ENCODE measurements at regions not wholly inside any gene's neighbourhood (a gene's known extent, or its start where the extent isn't known, plus 50 kb on each side); places are given as distances from the start of the nearest gene placed in this dataset.

DNA sequence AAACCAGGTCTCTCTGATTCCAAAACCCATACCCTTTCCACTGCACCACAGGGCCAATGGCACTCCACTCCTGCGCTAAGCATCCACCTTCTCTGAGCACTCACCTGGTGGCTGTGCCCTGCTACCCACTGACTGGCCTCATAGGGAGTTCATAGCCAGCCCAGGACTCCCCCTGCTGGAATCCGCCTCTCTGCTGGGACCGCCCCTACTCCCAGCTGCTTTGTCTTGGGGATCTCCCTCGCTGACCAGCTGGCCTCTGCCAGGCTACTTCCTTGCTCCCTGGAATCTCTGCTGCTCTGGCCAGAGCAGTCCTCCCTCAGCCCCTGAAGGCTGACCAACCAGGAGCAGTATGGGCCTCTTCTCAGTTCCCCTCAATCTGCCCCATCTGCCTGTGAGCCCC is 129.7 kb downstream of the FAXC start:
- H3K4me3 ChIP-seq (ENCODE audit: low read length): no peak overlapping the region
- no peak for DNase-seq (ENCODE audit: low read depth, low spot score)

DNA sequence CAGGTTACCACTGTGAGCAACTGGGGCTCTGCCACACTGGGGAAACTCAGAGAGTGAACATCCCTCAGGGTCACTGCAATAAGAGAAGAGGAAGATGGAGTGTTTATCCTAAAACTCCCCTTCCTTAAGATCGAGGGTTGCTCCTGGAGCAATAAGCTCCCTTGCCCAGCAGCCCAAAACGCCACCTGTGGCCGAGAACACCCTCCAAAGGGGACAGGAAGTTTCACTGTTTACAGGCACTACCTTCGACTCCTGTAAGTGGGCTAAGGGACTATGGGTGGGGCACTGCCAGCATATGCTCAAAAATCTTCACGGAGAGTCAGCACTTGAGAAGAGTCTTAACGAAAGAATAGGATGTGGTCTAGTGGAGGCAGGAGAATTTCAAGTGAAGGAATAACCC is 132.5 kb downstream of the FAXC start:
- DNase-seq (ENCODE audit: low read depth, low spot score): no peak
- no peak overlapping the region for H3K4me3 ChIP-seq (ENCODE audit: low read length)

DNA sequence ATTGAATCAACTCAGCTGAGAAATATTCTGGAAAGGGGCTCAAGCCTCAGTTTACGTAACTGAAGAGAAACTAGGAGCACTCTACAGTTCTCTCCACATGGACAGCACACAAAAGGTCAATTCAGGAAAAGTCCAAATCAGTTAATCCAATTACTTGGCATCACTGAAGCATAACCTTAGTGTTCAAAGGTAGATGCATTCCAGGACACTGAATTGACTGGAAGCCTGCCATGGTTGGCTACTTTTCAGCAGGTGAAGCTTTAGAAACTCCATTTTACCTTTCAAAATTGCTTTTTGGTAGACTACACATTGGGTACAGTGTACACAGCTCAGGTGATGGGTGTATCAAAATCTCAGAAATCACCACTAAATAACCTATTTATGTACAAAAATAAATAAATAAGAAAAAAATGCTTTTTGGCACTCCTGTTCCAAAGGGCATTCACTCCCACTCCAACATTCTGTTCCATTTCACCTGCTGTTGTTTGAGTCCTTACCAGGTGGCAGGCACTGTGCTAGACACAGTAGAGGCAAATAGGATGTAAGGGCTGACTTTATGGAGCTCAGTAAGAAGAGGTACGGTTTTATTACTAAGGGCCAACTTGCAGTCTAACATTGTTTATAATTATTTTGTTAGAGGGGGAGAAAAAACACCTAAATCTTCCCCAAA is 153.4 kb downstream of the FAXC start:
- H3K4me3 ChIP-seq (ENCODE audit: low read length): no peak overlapping the region
- no peak for DNase-seq (ENCODE audit: low read depth, low spot score)

DNA sequence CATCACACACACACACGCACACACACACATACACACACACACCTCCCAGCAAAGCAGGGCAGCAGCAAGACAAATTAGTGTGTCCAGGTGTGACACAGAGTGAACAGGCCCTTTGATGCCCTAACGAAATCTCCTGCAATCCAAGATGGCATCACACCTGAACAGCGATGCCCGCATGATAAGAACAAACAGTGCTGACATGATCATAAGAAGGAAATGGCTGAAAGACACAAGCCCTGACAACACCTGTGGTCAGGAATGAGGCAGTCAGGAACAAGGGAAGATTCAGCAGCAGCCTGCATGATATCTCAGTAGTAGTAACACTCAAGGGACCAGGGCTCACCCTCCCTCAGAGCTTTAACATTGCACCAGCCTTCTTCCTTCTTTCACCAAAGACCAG is 156.9 kb downstream of the FAXC start:
- no peak for DNase-seq (ENCODE audit: low read depth, low spot score)
- H3K4me3 ChIP-seq (ENCODE audit: low read length): no peak overlapping the region

DNA sequence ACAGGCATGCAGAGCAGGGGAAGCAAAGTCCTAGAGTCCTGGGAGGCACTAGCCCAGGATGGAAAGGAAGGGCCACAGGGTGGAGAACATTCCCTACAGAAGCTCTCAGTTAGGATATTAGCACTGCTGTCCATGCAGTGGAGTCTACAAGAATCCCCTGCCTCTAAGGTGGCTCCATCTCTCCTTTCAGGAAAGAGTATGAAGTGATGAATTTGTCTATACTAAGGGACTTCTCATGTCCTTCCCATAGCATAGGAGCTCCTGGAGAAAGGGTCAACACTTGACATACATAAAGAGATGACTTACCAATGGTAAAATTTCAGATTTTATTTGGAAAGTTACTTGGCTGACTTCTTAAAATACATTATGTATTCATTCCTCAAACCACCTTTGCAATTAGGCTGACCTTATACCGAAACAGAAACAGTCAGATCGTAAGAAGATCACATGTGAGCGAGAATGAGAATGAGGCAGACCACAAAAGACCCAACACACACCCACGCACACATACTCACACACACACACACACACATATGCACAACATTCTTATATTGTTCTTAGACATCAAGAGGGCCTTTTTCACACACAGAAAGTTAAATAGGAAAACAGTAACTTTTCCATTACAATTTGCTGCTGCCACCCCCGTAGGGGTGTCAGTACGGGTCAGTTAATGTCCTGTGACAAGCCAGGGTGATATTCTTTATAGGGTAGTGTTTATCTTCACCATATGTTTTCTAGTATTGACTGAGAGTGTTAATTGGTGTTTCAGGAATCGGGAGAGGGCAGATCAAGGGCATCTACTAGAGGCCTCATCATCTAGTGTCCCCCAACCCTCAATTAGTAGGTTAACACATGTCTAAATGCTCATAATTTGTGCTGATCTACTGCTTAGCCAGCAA is 159.4 kb downstream of the FAXC start:
- DNase-seq (ENCODE audit: low read depth, low spot score): no peak
- no peak overlapping the region for H3K4me3 ChIP-seq (ENCODE audit: low read length)

DNA sequence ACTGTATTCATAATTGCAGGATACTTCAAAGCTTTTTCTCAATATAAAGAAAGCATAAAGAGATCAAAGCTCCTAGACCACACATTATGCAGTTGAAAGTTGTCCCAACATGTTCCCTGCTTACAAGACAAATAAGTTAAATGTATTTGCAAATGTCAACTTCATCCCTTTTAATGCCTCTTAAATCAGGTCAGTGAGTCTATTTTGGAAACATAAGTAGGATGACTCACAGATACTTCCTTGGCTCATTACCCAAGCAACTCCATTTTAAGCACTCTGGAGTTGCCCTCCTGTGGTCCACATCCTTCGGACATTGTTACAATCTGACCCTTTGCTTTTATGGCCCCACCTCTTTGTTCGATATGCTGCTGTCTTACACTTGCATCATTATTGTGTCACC is 162.0 kb downstream of the FAXC start:
- H3K4me3 ChIP-seq (ENCODE audit: low read length): no peak overlapping the region
- DNase-seq (ENCODE audit: low read depth, low spot score): no peak

DNA sequence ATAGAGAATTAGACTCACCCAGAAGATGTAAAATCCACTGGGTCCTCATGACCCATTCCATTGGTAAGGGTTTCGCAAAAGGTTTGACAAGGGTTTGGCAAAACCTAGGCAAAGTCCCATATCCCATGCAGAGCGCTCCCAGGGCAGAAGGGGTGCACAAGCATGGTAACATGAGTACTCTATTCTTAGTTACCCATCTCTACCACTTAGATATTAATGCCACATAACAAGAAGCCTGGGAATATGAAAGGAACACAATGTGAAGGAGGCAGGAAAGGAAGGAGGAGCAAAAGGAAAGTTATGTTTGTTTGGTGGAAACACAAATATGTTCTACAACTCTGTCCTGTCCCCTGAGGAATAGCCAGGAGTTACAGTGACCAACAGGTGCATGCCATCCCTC is 163.1 kb downstream of the FAXC start:
- no peak for DNase-seq (ENCODE audit: low read depth, low spot score)

DNA sequence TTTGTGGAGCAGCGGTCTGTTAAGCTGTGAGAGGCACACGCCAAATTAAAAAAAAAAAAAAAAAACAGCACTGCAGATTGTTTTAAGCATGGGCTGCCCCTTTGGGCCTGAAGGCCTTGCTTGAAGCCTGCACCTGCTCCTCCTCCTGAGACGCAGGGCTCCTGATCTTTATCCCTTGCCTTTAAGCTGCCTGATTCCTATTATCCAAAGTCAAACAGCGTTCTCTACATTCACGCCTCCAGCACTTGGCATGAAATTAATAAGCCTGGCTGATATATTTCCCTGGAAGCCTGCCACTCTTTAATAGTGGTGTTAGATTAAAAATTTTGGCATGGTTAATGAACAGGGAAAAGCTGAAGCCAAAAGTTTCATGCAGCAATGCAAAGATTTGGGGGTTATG is 163.9 kb downstream of the FAXC start:
- no peak for DNase-seq (ENCODE audit: low read depth, low spot score)
- H3K4me3 ChIP-seq (ENCODE audit: low read length): no peak overlapping the region

More for the DNA sequence above, 163.1 kb downstream of the FAXC start:
- no peak overlapping the region for H3K4me3 ChIP-seq (ENCODE audit: low read length)

DNA sequence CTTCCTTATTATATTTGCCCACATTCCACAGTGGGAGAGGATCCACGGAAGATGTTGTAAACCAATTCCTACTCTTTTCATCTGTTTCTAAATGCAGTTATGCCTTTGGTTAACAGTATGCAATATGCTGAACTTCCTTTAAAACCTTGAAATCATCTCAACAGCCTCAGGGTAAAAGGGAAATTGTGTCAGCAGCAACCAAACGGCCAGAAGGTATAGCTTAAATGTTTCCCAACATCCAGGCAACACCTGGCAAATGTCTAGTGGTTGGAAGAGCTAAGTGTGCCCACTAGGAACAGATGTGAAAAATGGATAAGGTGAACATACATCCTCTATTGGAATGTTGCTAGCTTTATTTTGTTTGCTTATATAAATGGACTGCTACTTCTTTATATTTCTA is 164.8 kb downstream of the FAXC start:
- DNase-seq (ENCODE audit: low read depth, low spot score): no peak
- no peak overlapping the region for H3K4me3 ChIP-seq (ENCODE audit: low read length)

DNA sequence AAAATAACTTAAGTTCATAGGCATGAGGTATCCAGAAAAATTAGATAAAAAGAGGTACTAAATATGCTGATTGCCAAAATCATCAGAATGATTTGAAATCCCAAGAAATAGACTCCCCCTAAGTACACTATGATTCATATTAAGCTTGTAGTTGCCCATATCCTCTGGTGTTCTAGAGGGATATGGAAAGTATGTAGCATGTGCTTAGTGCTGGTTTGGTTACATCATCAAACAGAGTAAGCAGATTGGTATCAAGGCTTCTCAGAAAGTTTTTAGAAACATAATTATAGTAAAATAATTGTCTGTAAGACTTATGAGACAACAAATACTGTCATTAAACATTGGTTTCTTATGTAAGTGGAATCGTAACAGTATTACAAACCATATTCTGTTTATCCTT is 166.4 kb downstream of the FAXC start:
- no peak for DNase-seq (ENCODE audit: low read depth, low spot score)
- no peak overlapping the region for H3K4me3 ChIP-seq (ENCODE audit: low read length)

DNA sequence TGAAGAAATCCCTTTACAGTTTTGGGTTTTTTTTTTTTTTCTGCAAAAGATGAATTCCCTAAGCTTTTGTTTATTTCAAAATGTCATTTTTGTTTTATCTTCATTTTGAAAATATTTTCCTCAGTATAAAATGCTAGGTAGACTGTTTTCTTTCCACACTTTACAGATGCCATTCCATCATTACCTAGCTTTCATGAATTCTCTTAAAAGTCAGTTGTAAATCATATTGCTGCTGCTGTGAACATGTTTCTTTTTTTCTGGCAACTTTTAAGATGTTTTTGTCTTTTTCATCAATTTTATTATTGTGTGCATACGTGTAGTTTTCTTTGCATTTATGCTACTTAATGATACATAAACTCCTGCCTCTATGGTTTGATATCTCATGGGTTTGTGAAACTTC is 168.3 kb downstream of the FAXC start:
- no peak overlapping the region for H3K4me3 ChIP-seq (ENCODE audit: low read length)
- DNase-seq (ENCODE audit: low read depth, low spot score): no peak

DNA sequence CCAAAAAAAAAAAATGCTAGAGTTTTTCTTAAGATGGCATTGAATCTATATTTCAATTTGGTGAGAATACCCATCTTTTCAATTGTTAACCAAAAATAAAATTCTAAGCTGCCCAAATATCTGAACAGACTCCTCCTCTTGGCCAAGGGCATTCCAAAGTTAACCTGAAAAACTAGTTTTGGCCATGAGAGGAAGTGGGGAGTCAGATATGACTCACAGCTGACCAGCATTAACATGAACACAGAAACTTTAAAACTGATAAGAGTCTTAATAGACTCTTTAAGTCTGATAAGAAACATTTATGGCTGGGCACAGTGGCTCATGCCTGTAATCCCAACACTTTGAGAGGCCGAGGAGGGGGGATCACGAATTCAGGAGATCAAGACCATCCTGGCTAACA is 171.3 kb downstream of the FAXC start:
- no peak for DNase-seq (ENCODE audit: low read depth, low spot score)
- H3K4me3 ChIP-seq (ENCODE audit: low read length): no peak overlapping the region

DNA sequence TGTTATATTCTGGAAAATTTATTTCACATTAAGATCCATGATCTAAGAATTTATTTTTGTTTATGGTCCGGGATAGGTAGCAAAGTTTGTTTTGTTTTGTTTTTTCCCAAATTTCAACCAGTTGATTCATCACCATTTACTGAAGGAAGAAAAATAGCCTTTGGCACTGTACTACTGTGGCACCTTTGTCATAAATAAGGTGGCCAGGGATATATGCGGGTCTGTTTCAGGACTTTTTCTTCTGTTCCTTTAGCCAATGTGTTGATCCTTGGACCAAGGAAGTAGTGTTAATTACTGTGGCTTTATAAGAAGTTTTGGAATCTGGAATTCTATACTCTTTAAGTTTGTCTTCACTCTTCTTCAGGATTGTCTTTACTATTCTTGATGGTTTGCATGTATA is 171.7 kb downstream of the FAXC start:
- DNase-seq (ENCODE audit: low read depth, low spot score): no peak
- no peak overlapping the region for H3K4me3 ChIP-seq (ENCODE audit: low read length)

DNA sequence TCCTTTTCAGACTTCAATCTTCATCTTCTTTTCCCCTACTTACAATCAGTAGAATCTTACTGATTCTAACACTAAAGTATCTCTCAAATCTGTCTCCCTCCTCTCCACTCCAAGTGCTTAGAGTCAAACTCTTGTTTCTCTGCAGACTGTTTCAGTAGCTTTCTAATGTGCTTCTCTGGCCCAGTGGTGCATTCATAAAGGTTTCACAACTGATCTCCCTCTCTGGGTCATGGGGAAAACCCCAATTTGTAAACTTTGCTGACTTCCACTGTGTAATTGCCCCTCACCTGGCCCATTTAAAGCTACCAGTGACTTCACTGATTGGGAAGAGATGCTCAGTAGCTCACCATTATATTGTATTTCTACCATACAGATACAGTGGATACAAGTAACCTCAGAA is 183.6 kb downstream of the FAXC start:
- no peak for DNase-seq (ENCODE audit: low read depth, low spot score)
- H3K4me3 ChIP-seq (ENCODE audit: low read length): no peak overlapping the region

DNA sequence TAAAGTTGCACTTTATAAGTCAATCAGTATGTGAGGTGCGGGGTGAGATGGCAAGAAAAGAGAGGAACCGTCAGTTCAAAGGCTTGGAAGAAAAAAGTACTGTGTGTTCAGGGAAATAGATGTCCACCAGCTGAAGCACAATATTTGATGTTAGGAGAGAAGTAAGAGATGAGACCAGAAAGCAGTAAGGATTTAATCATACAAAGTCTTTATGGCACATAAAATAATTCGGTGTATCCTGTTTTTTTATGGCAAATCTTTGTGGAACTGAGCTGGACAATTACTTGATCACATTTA is 197.2 kb downstream of the FAXC start:
- no peak overlapping the region for H3K4me3 ChIP-seq (ENCODE audit: low read length)
- no peak for DNase-seq (ENCODE audit: low read depth, low spot score)

DNA sequence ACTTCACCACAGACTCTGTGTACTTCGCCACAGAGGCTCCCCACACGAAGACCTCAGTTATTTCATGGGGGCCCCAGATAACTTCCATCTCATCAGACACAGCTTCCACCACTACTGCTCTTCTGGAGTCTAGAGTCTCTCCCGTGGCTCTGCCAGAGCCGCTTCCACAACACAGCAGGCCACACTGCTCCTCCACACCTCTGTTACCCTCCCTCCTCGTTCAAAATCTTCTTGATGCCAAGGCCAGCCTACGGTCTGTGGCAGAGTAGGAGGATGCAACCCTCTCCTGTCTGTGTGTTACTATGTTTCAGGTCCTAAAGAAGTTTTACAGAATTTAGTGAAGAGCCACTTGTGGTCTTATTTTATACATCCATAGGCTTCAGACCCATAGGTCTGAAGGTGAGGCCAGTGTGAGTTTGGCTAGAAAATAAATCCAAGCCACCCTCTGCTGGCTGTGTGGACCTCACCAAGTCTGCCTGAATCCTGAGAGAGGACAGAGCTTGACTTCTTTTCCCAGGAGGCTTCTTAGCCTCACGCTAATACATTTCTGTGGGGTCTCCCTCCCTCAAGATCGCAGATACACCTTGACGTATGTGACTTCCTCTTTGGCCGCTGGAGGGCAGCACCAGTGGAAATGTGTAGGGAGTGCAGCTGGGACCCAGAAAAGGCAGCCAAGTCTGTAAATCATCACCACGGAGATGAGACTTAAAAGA is 197.7 kb downstream of the FAXC start:
- H3K4me3 ChIP-seq (ENCODE audit: low read length): no peak overlapping the region
- peak; percentile 23 for DNase-seq (ENCODE audit: low read depth, low spot score)

DNA sequence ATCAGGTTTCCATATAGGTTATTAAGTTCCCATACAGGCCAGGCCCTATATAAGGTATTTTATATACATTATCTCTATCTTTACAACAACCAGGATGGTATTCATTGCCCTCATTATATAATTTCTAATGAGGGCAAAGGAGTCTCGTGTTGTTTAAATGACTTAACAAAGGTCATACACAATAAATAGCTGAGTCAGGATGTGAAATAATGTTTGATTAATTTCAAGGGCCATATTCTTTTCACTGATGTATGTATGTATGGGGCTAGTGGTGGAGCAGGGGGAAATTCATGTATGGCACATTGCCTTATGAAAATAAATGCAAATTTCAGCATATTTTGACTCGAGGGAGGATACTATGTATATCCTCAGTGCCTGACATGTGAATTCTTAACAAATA is 200.7 kb downstream of the FAXC start:
- H3K4me3 ChIP-seq (ENCODE audit: low read length): no peak overlapping the region
- no peak for DNase-seq (ENCODE audit: low read depth, low spot score)

DNA sequence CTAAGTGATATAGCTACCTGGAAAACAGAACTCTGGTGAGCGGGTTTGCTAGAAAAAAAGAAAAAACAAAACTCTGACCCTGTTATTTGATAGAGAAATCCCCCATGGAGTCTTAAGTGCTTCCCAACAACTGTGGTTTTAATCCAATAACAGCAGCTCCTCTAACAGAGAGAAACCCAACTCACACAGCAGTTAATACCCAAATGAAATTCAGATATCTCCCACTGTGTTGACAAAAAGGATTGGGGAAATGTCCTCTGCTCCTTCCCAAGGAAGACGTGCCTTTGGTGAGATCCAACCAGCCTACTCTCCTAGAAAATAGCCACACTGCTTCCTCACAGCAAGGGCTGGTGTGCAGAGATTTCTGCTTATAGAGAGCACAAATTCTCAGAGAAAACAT is 200.4 kb upstream of the FBXL4 start:
- H3K4me3 ChIP-seq (ENCODE audit: low read length): no peak overlapping the region
- DNase-seq (ENCODE audit: low read depth, low spot score): no peak

DNA sequence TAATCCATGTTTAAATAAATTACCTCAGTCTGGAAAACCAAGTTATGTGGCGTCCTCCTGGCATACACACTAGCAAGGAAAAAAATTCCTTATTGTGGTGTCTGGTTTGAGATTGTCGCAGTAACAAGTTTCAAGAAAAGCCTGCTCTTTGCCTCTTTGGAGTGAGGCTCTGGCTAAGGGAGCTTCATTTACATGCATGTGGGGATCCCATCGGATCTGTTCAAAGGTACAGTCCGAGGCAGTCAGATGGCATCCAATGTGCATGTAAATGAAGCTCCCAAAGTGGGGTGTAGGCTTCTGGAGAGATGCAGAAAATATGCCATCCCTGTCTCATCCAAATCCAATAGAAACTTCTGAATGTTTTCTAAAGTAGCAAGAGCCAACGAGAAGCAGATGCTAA is 199.5 kb upstream of the FBXL4 start:
- DNase-seq (ENCODE audit: low read depth, low spot score): no peak

DNA sequence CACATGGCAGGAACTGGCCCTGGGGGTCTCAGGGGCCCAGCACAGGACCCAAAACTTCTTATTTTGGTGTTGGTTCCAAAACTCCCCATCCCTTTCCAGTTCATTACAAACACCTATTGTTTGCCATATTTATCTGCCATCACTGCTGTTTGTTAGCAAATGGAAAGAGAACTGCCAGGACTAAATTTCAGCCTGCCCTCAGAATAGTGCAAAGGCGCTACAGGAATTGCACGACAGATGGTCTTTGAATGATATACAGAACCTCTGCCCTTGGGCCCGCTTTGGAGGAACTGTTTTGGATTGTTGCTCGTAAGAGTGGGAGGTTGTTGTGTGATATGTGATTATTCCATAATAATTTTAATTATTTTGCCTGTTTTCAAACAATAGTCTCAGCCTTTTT is 199.0 kb upstream of the FBXL4 start:
- DNase-seq (ENCODE audit: low read depth, low spot score): no peak
- no peak overlapping the region for H3K4me3 ChIP-seq (ENCODE audit: low read length)

More for the DNA sequence above, 199.5 kb upstream of the FBXL4 start:
- H3K4me3 ChIP-seq (ENCODE audit: low read length): no peak overlapping the region

Measured in Jurkat, Clone E6-1 (cell line).